Stimulated activated CD4-positive, alpha-beta T cell treated with anti-CD3 and anti-CD28 coated beads, TNF-alpha, amount 100 ng/mL, for 24 hours (primary cell): ENCODE measurements at regions not wholly inside any gene's neighbourhood (a gene's known extent, or its start where the extent isn't known, plus 50 kb on each side); places are given as distances from the start of the nearest gene placed in this dataset.

Experiments used
- DNase-seq, 3 experiments: peaks; one replicate each; pipeline ENCODE4 v3.0.0-alpha.2; 2020; ENCODE audit warnings: low read depth in 3 of 3

DNA sequence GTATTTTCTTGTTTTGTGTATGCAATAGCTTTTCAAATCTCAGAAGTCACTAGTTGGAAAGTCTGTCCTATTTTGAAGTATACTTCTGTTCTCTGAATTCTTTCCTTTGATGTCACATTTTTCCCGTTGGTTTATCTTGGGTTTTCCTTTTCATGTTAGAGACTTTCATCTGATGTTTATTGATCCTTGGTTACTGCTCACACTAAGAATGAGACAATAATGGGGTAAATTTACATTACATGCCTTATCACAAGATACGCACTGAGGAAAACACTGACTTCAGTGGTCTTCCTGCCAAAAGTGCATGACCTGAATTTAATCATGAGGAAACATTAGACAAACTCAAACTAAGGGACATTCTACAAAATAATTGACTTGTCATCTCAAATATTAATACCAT, 63.5 kb upstream of the C1GALT1 start:
- no peak for DNase-seq

DNA sequence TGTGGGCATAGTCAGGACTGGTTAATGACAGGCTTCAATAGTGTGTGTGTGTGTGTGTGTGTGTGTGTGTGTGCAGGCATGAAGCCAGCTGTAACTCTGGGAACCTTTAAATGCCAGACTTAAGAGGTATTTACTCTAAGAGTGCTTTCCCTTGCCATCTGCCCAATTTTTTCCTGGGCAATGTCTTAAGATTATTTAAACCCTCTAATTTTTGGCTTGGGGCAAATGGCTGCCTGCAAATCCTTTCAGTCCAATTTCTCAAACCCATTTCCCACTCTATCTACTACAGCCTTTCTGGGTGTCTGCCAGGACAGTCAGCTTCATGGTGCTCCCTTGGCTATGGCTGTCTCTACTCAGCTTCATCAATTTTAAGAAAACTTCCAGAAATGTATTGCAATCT, 62.6 kb upstream of the C1GALT1 start:
- no peak for DNase-seq

DNA sequence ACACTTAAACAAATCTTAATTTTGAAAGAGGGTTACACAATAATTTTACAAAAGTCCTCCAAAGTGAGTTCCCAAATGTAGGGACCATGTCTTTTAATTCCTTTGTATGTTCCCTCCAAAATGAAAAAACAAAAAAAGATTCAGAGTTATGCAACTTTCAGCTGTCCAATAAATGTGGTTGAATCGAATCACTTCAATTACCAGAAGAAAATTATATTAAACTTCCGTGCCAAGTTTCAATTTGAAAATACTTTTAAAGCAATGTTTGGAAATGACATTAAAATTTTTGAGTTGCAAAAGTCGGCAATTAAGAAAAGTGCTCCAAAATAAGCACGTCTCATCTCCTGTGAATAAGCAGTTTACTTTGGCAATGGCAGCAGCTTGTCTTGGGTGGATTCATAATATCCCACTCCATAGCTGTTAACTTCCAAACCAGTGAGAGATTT, 60.3 kb upstream of the C1GALT1 start:
- DNase-seq, result no peak

DNA sequence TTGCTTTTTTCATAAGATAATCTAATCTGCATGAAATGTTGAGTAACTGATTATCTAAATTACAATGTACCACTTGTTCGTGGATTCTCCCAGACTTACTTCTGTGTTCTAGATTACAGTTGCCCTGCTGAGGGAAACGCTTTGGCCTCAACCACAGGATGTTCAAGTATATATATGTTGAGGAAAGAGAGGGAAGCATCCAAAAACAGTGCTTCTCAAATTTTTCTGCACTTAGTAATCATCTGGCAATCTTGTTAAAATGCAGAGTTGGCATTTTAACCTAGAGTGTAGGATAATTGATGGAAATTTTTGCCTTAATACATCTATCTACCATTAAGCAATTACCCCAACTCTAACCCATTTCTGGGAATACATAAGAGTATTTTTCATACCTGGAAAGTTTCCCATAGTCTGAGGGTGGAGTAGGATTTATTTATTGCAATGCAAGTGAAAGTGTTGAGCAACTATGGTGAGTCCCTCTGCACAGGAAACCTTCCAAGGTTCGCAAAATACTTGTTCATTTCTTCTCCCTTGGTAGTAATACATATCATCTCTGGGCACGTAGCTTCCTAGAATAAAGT, 59.6 kb upstream of the C1GALT1 start:
- DNase-seq, result no peak

DNA sequence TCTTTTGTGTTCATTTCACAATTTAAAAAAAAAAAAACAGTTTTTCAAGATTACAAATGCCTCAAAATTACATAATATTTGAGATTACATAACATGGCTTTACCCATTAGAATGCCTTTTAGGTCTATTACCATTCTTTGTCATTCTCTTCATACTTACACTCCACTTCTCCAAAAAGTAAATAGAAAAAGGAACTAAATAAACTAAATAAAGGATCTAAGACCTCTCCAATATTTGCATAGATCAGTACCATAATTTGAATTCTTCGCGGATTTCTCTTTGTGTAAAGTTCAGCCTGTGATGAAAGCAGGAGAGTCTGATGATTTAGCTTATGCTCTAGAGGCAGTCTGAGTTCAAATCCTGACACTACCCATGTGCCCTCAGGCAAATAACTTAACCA, 56.4 kb upstream of the C1GALT1 start:
- no peak for DNase-seq

DNA sequence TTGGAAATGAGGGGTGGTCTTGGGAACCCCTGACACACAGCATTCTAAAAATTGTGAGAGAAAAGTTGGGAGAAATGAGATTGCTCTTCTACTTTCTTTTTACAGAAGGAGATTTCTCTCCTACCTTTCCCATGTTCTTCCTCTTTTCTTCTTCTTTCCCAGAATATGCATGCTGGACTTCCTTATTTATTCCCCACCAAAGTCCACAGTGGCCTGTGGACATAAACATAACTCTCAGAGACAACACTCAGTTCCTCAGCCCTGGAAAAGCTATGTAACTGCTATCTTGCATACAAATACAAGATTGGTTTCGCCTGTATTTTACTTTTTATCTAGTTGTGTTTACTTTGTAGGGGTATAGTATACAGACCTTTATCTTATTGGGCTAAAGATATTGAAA, 54.6 kb upstream of the C1GALT1 start:
- DNase-seq, result no peak

DNA sequence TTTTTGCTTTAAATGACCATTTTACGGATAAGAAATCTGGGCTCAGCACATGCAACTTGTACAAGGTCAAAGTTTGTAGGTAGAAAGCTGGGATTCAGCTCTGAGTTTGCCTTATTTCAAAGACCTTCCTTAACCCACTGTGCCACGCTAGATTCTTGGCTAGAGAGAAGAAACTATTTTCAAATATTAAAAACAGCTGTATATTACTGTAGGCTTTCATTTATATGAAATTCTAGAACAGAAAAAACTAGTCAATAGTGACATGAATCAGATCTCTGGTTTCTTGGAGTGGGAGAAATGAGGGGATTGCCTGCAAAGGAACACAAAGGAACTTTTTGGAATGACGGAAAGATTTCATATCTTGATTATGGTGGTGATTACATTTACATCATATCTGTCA, 53.0 kb upstream of the C1GALT1 start:
- DNase-seq, result no peak

DNA sequence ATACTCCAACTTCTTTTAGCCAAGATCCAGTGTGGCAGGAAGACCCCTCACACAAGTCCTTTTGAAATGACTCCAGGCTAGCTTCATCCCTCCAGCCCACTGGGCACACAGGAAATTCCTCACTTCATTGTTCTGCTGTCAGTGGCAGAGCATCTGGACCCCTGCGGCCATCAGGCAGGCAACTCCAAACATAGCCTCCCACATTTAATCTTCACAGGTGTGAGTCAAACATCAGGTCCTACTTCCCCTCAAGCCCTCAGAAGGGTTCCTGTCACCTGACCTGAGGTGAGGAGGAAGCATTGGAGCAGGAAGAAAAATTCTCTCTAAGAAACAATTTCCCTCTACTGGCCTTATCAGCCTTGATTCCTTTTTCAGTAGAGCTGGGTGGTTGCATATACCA, 51.1 kb upstream of the C1GALT1 start:
- no peak for DNase-seq
